ENCODE measurements at regions not wholly inside any gene's neighbourhood (a gene's known extent, or its start where the extent isn't known, plus 50 kb on each side); places are given as distances from the start of the nearest gene placed in this dataset.
A peak's percentile ranks its signal among the peaks of the same experiment; 100 is the strongest.

GRCh38 chr5:90264689-90265544, 144.6 kb downstream of the CETN3 start:
- Histone ChIP-seq H3K27ac (ENCODE audit: insufficient read depth, low read length) (no peak overlapping the region), H3K56ac (ENCODE audit: extremely low read depth, insufficient read depth, low read length) (no peak overlapping the region), H3K14ac (replicated peaks; ENCODE audit: low read depth, low read length) (no peak overlapping the region), H3K36me3 (ENCODE audit: control insufficient read depth, insufficient read depth, low read length) (no peaks in the 10 kb centered on the region), H3K18ac (ENCODE audit: low read depth, low read length) (no peak overlapping the region), H2BK20ac (ENCODE audit: low read depth, low read length) (no peak overlapping the region), H3K23ac (ENCODE audit: low read depth, low read length) (no peak overlapping the region), H4K8ac (ENCODE audit: low read depth in 2 of 2, low read length in 2 of 2) (no peak overlapping the region), H3K4me1 (ENCODE audit: control insufficient read depth, insufficient read depth, low read length) (no peaks in the 10 kb centered on the region), H3K9me3 (ENCODE audit: control insufficient read depth, insufficient read depth, low read length) (no peaks in the 10 kb centered on the region), H3K4me2 (ENCODE audit: low read depth, low read length) (no peak overlapping the region), H3K79me1 (ENCODE audit: low read depth in 1 of 2, low read length in 2 of 2) (no peaks in the 10 kb centered on the region), H3K27me3 (ENCODE audit: control insufficient read depth, insufficient read depth, low read length) (no peaks in the 10 kb centered on the region), H2AK9ac (replicated peaks; ENCODE audit: low read depth, low read length, poor library complexity) (no peak overlapping the region), H2BK120ac (ENCODE audit: low read depth, low read length) (no peak overlapping the region), H2AK5ac (ENCODE audit: low read depth, low read length) (no peak overlapping the region), H3K4me3 (ENCODE audit: insufficient read depth, low read depth, low read length) (no peak overlapping the region), H4K20me1 (ENCODE audit: insufficient read depth, low read length) (no peaks in the 10 kb centered on the region), H3K4ac (ENCODE audit: low read depth, low read length) (no peak overlapping the region), H2BK5ac (ENCODE audit: low read depth, low read length, poor library complexity, severe bottlenecking) (no peak overlapping the region), H4K5ac (ENCODE audit: low read depth, low read length) (no peak overlapping the region), H2AFZ (replicated peaks; ENCODE audit: low read length, poor library complexity) (no peak overlapping the region), H4K91ac (ENCODE audit: insufficient read depth, low read depth, low read length) (no peak overlapping the region), H3K9ac (ENCODE audit: low read depth, low read length) (no peak overlapping the region), H3K9me1 (ENCODE audit: insufficient read depth, low read length) (no peaks in the 10 kb centered on the region), H2BK15ac (ENCODE audit: low read depth, low read length) (no peak overlapping the region)
- no TSS peak for BruUV-seq (replicated peaks)
- dilution Hi-C loops (cut with HindIII; ENCODE audit: low sequenced_read_pairs, unreplicated experiment), result no loop called here
- ATAC-seq (ENCODE audit: low read depth) (peak; percentile 83), DNase-seq (peak; percentile 61)
- in situ Hi-C loops (cut with MboI; ENCODE audit: low sequenced_read_pairs), result loop anchor here (5.0 kb wide), 1 partner anchor 1543 kb away; no protein-coding TSS in a partner anchor
- no CpG with 5 or more reads among the region's 9 CpGs for WGBS, 2 experiments (ENCODE audit: extremely low coverage in 2 of 2, insufficient read length in 1 of 2)
- ChIA-PET CTCF (interaction anchor here (0.7 to 1.6 kb wide), 6 partner anchors 11 to 1540 kb away, joined by 3 to 16 read pairs (median 4); no protein-coding TSS in a partner anchor), POLR2A (ENCODE audit: unreplicated experiment) (no interaction called here)
- intact Hi-C loops (cut with micrococcal nuclease), result loop anchor here (1.0 to 10.0 kb wide), 5 partner anchors 167 to 1536 kb away; partner anchors contain the start of gene MEF2C
- TF ChIP-seq SMC3 (IDR thresholded peaks at IDR 0.05; ENCODE audit: low read depth, low read length), result peak; percentile 76
- TF ChIP-seq RFX5 (IDR thresholded peaks at IDR 0.05; ENCODE audit: low read depth, low read length), result no peak
- no peak for TF ChIP-seq USF2 (IDR thresholded peaks at IDR 0.05; ENCODE audit: low read depth, low read length)
- TF ChIP-seq CHD1 (IDR thresholded peaks at IDR 0.05; ENCODE audit: low read depth, low read length), result no peak
- TF ChIP-seq CTCF (conservative IDR thresholded peaks at IDR 0.05; ENCODE audit: low read depth, low read length), result peak; percentile 98
- TF ChIP-seq RAD21 (IDR thresholded peaks at IDR 0.05; ENCODE audit: low read length), result peak; percentile 90
- no peak for TF ChIP-seq RCOR1 (IDR thresholded peaks at IDR 0.05; ENCODE audit: insufficient replicate concordance, low read length)
- no peak for TF ChIP-seq ELK1 (IDR thresholded peaks at IDR 0.05; ENCODE audit: borderline replicate concordance, low read depth, low read length)
- no peak; the same call in 1 of the 2 replicates for TF ChIP-seq MXI1 (IDR thresholded peaks at IDR 0.05; ENCODE audit: borderline replicate concordance, low read depth, low read length)
- TF ChIP-seq MAFK (IDR thresholded peaks at IDR 0.05; ENCODE audit: low read depth, low read length), result no peak
- TF ChIP-seq POLR2A (IDR thresholded peaks at IDR 0.05; ENCODE audit: low read depth, low read length), result 0 out of 2 replicates have a peak, but pooled peaks have one; percentile 29
- TF ChIP-seq BHLHE40 (IDR thresholded peaks at IDR 0.05; ENCODE audit: low read depth, low read length), result no peak
- no peak for TF ChIP-seq MAZ (IDR thresholded peaks at IDR 0.05; ENCODE audit: borderline replicate concordance, low read depth, low read length)
- no peak for TF ChIP-seq CEBPB (IDR thresholded peaks at IDR 0.05; ENCODE audit: low read depth, low read length)
